RPMI7951 (cell line): ENCODE measurements at regions not wholly inside any gene's neighbourhood (a gene's known extent, or its start where the extent isn't known, plus 50 kb on each side); places are given as distances from the start of the nearest gene placed in this dataset.
"Not testable (repeated sequence)": the region's sequence is repeated elsewhere in the genome, so short reads cannot be mapped to it uniquely, and the experiment has no call there.

Source experiments
- DNase-seq: peaks from one replicate; pipeline ENCODE4 v3.0.0-alpha.2; 2012; ENCODE audit warnings: low read depth

- no peak for DNase-seq
Observed at GRCh38 chr5:25453500-25453899, 808.7 kb upstream of the CDH10 start.

DNA sequence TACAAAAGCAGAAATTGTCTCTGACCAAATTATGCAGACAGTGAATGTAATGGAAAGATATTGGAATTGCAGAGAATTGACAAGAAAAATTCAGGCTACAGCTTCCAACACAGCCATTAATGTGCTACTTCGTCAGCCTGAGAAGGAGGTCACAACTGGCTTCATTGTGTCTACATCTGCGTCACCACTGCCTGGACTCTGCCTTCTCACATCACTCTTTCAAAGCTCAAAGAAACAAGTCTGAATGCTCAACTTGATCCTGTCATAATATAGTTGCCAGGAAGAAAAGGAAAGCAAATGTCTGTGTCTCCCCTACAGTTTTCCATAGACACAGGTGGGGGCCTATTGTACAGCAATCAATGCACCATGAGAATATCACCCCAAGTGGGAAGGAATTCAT, 806.5 kb upstream of the CDH10 start:
- no peak for DNase-seq

DNA sequence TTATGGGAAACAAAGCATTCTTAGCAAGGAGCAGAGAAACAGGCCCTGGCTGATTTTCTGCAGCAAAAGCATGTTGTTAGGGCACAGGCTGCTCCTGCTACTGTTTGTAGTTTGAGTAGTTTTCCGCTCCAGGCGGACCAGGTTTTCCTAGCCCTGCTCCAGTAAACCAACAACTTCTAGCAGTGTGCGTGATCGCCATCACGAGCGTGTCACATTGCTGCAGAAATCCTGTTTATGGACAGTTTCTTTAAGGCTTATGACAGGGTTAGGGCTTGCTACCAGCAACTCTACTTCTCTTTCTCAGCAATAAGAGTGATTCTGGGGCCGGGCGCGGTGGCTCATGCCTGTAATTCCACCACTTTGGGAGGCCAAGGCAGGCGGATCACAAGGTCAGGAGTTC, 803.9 kb upstream of the CDH10 start:
- no peak for DNase-seq

GRCh38 chr5:25448190-25448621, 803.4 kb upstream of the CDH10 start:
- no peak for DNase-seq

GRCh38 chr5:25446061-25446420, 801.3 kb upstream of the CDH10 start:
- not testable (repeated sequence) for DNase-seq

- DNase-seq, result not testable (repeated sequence)
Observed at GRCh38 chr5:25445381-25446060, 800.7 kb upstream of the CDH10 start.

DNA sequence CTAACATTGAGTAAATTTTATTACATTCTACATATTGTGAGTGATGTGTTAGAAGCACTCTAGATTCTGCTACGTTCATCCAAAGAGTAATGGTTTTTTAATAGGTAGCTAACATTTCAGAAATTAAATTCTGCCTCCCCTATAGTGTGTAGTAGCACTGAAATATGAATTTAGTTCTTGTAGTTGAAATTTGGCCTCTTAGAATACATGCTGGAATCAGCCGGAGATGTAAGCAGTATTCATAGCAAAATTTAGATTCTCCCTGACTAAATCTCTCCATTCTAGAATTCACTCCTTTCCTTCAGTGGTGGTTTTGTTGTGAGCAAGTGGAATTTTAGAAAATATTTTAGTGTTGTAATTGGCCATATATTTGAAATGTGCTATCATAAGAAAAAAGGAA, 799.9 kb upstream of the CDH10 start:
- no peak for DNase-seq

DNA sequence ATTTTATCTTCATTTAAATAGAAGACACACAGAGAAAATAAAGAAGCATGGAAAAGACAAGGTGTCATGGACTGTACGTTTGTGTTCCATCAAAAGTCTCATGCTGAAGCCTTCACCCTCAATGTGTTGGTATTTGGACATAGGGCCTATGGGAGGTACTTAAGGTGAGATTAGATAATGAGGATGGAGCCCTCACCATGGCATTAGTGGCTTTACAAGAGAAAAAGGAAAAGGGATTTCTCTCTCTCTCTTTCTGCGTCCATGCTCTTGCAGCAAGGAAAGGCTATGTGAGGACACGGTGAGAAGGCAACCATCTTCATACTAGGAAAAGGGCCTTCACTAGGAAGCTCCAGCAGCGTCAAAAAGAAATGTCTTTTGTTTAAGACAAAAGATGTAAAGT, 797.0 kb upstream of the CDH10 start:
- DNase-seq, result no peak

GRCh38 chr5:25439025-25439424, 794.2 kb upstream of the CDH10 start:
- DNase-seq, result no peak

GRCh38 chr5:25438375-25438774, 793.6 kb upstream of the CDH10 start:
- DNase-seq, result not testable (repeated sequence)

- DNase-seq, result no peak
Observed at GRCh38 chr5:25436452-25436851, 791.7 kb upstream of the CDH10 start.

- DNase-seq, result no peak
Observed at GRCh38 chr5:25435882-25436281, 791.1 kb upstream of the CDH10 start.

DNA sequence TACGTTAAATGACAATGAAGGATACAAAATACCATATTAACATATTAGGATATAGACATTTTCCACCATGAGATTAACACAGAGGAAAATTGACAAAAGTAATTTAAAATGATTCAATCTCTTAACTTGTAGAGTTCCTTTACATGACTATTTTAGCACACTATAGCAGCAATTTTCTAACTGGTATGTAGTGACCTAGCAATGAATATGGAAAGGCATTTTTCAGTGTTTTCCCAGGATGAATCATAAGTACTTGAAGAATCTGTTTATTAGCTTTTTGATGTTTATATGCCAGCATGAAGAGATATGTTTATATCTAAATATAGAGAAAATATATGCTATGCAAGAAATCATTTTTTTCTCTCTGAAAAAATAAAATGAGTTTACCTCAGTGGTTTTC, 782.5 kb upstream of the CDH10 start:
- no peak for DNase-seq

- no peak for DNase-seq
Observed at GRCh38 chr5:25423271-25423670, 778.5 kb upstream of the CDH10 start.

DNA sequence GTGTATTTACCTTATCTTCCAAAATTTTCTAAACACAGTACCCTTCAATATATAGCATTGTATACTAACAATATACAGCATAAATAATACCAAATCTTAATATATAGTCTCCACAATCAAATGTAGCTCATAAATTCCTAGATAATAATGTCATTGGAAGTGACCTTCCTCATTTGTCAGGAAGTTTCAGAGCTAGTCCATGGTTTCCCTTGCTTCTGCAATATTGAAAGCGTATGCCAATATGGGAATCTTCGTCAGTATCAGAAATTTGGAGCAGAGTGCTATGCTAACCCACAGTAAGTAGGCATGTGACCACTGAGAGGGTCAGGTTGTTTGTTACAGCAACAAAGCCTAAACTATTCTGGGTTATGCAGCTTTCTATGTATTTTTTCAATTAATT, 774.9 kb upstream of the CDH10 start:
- DNase-seq, result no peak

DNA sequence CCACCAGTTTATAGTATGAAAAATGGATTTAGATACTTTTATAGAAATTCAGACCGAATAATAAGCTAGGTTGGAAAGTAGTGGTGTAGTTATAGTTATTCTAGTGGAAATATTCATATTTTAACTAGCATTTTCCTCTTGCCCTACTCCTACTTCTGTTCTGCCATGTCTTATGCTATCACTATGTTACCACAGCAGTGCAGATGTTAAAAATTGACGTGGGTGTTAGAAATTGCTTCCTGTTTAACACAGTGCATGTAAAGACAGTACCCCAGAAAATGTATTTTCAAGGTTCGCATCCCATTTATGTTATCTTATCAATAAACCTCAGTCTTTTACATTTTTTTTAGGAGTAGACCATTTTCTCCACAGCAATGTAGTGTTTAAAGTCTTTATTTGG, 774.2 kb upstream of the CDH10 start:
- DNase-seq, result no peak

DNA sequence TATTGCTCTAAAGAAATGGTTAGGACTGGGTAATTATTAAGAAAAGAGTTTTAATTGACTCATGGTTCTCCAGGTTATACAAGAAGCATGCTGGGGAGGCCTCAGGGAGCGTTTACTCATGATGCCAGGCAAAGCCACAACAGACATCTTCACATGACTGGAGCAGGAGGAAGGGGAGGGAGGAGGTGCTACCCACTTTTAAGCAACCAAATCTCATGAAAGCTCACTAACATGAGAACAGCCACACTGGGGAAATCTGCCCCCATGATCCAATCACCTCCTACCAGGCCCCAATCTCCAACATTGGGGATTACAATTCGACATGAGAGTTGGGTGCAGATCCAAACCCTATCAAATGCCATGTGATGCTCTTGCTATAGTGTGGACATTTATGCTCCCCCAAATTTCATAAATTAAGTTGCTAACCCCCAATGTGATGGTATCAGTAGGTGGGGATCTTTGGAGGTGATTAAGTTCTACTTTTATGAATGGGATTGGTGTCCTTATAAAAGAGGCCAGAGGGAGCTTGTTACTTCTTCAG, 773.6 kb upstream of the CDH10 start:
- no peak for DNase-seq

DNA sequence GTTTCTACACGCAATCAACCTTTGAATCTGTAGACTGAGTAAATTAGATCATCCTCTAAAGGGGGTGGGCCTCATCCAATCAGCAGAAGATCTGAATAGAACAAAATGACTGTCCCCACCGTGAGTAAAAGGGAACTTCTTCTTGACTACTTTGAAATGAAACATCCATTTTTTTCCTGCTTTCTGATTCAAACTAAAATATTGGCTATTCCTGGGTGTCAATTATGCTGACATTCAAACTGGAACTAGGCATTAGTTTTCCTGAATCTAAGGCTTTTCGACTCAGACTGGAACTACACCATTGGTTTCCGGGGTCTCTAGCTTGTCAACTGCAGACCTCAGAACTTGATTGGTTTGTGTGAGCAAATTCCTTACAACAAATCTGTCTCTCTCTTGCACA, 772.2 kb upstream of the CDH10 start:
- no peak for DNase-seq

DNA sequence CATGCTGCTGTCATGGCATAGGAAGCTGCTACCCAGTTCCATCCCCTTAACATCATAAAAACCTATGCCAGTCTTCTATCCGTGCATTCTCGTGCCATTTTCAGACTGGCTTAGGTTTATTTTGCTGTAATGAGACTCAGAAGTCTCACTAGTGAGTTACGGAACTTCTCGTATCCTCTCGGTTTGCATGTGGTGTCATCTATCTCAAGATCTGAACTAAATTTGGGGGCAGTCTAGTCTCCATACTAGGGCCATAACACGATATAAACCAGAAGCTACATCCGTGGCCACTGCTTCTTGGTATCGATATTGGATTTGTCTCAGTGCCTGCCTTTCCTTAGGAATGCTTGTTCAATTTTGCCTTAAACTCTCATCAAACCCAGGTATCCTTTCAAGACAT, 771.2 kb upstream of the CDH10 start:
- DNase-seq, result no peak

DNA sequence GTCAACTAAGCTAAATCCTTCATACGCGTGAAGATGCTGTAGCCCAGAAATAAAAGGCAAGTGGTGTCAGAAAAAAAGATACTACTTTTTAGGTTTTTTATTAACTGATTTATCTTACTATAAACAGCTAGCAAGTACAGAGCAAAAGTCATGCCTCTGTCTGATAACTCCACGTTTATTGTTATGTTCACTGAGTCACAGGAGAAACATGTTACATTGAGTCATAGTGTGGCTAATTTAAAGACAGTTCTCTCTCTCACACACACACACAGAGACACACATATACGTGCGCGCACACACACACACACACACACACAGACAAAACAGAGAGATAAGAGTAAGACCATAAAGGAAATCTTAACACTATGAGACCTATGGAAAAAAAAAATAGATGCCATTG, 770.0 kb upstream of the CDH10 start:
- peak; percentile 24 for DNase-seq

- DNase-seq, result no peak
Observed at GRCh38 chr5:25412116-25412661, 767.4 kb upstream of the CDH10 start.

GRCh38 chr5:25407365-25407764, 762.6 kb upstream of the CDH10 start:
- not testable (repeated sequence) for DNase-seq

GRCh38 chr5:25405850-25406249, 761.1 kb upstream of the CDH10 start:
- no peak for DNase-seq
